H9 (cell line): ENCODE measurements at regions not wholly inside any gene's neighbourhood (a gene's known extent, or its start where the extent isn't known, plus 50 kb on each side); places are given as distances from the start of the nearest gene placed in this dataset.

Experiments used
- DNase-seq: peaks from one replicate; pipeline ENCODE4 v3.0.0-alpha.2; 2017
- H2AFZ ChIP-seq: one replicate; pipeline ENCODE4 v1.6.1; 2013; ENCODE audit warnings: mild to moderate bottlenecking, low read length, control low read depth, moderate library complexity
- H2AK5ac ChIP-seq: 2 replicates; pipeline ENCODE4 v1.6.1; 2013; ENCODE audit warnings: low read length, control low read depth, mixed read lengths; ENCODE audit not compliant: insufficient read length
- H2BK120ac ChIP-seq: one replicate; pipeline ENCODE4 v1.6.1; 2013; ENCODE audit warnings: low read depth, mild to moderate bottlenecking, low read length, control low read depth, inconsistent platforms; ENCODE audit not compliant: poor library complexity, severe bottlenecking
- H2BK12ac ChIP-seq: 2 replicates; pipeline ENCODE4 v1.6.1; 2013; ENCODE audit warnings: low read length, control low read depth, mixed read lengths, low read depth; ENCODE audit not compliant: insufficient read length
- H2BK15ac ChIP-seq: 2 replicates; pipeline ENCODE4 v1.6.1; 2013; ENCODE audit warnings: low read depth, low read length, control low read depth
- H2BK20ac ChIP-seq: one replicate; pipeline ENCODE4 v1.6.1; 2013; ENCODE audit warnings: low read depth, mild to moderate bottlenecking, low read length, control low read depth, inconsistent platforms; ENCODE audit not compliant: poor library complexity, severe bottlenecking
- H2BK5ac ChIP-seq: 2 replicates; pipeline ENCODE4 v1.6.1; 2013; ENCODE audit warnings: low read length, control low read depth, mixed read lengths; ENCODE audit not compliant: insufficient read length
- H3K14ac ChIP-seq: 2 replicates; pipeline ENCODE4 v1.6.1; 2013; ENCODE audit warnings: low read length, control low read depth; ENCODE audit not compliant: insufficient read depth
- H3K18ac ChIP-seq: 2 replicates; pipeline ENCODE4 v1.6.1; 2013; ENCODE audit warnings: low read depth, mild to moderate bottlenecking, mixed read lengths, low read length, control low read depth; ENCODE audit not compliant: insufficient read length
- H3K23ac ChIP-seq: 2 replicates; pipeline ENCODE4 v1.6.1; 2013; ENCODE audit warnings: low read length, control low read depth, mixed read lengths, low read depth; ENCODE audit not compliant: insufficient read length
- H3K23me2 ChIP-seq: 2 replicates; pipeline ENCODE4 v1.6.1; 2013; ENCODE audit warnings: low read depth, mild to moderate bottlenecking, mixed read lengths, low read length, control low read depth; ENCODE audit not compliant: insufficient read length, poor library complexity, severe bottlenecking
- H3K27ac ChIP-seq: 2 replicates; pipeline ENCODE4 v1.5.1; 2013; ENCODE audit warnings: low read length, control low read depth, mixed read lengths, low read depth; ENCODE audit not compliant: insufficient read length
- H3K27me3 ChIP-seq: 2 replicates; pipeline ENCODE4 v1.6.1; 2013; ENCODE audit warnings: low read length, control low read depth, inconsistent platforms; ENCODE audit not compliant: insufficient read depth
- H3K4ac ChIP-seq: 2 replicates; pipeline ENCODE4 v1.6.1; 2013; ENCODE audit warnings: low read depth, mild to moderate bottlenecking, control low read depth, inconsistent platforms, low read length, moderate library complexity
- H3K4me1 ChIP-seq: 2 replicates; pipeline ENCODE4 v1.6.1; 2013; ENCODE audit warnings: low read length, control low read depth, inconsistent platforms; ENCODE audit not compliant: insufficient read depth
- H3K4me2 ChIP-seq: 2 replicates; pipeline ENCODE4 v1.6.1; 2013; ENCODE audit warnings: low read length, control low read depth, mixed read lengths; ENCODE audit not compliant: insufficient read length, insufficient read depth
- H3K56ac ChIP-seq: 2 replicates; pipeline ENCODE4 v1.6.1; 2013; ENCODE audit warnings: low read depth, mild to moderate bottlenecking, mixed read lengths, low read length, control low read depth; ENCODE audit not compliant: insufficient read length
- H3K79me1 ChIP-seq: 2 replicates; pipeline ENCODE4 v1.6.1; 2013; ENCODE audit warnings: low read depth, mild to moderate bottlenecking, moderate library complexity, low read length, control low read depth, inconsistent platforms; ENCODE audit not compliant: insufficient read depth, poor library complexity, severe bottlenecking
- H3K79me2 ChIP-seq: 2 replicates; pipeline ENCODE4 v1.6.1; 2013; ENCODE audit warnings: low read length, control low read depth, inconsistent platforms; ENCODE audit not compliant: insufficient read depth
- H3K9ac ChIP-seq: 2 replicates; pipeline ENCODE4 v1.6.1; 2013; ENCODE audit warnings: low read length, control low read depth, mixed read lengths; ENCODE audit not compliant: insufficient read length; ENCODE audit errors: extremely low read depth
- H3K9me3 ChIP-seq: one replicate; pipeline ENCODE4 v1.6.1; 2013; ENCODE audit warnings: low read depth, low read length, inconsistent platforms; ENCODE audit not compliant: control insufficient read depth
- H3T11ph ChIP-seq: one replicate; pipeline ENCODE4 v1.6.1; 2013; ENCODE audit warnings: mild to moderate bottlenecking, low read length, control low read depth, inconsistent platforms
- H4K20me1 ChIP-seq: one replicate; pipeline ENCODE4 v1.6.1; 2013; ENCODE audit not compliant: control insufficient read depth, insufficient read length, insufficient read depth
- H4K5ac ChIP-seq: 2 replicates; pipeline ENCODE4 v1.6.1; 2013; ENCODE audit warnings: low read depth, mild to moderate bottlenecking, mixed read lengths, low read length, control low read depth; ENCODE audit not compliant: insufficient read length
- H4K8ac ChIP-seq: replicated peaks from 2 replicates; pipeline ENCODE4 v1.6.1; 2013; ENCODE audit warnings: low read length, control low read depth, mixed read lengths, low read depth; ENCODE audit not compliant: insufficient read length
- H4K91ac ChIP-seq: 2 replicates; pipeline ENCODE4 v1.6.1; 2013; ENCODE audit warnings: low read depth, mild to moderate bottlenecking, moderate library complexity, mixed read lengths, low read length, control low read depth; ENCODE audit not compliant: insufficient read length
- H3K27ac Mint-ChIP-seq, 3 experiments: 2 replicates in 2 of 3; 3 replicates in 1 of 3; pipeline ENCODE4 v1.8.0; 2020 to 2021; ENCODE audit warnings: mixed read lengths in 3 of 3, mild to moderate bottlenecking in 1 of 3, moderate library complexity in 1 of 3
- H3K27me3 Mint-ChIP-seq: 2 replicates; pipeline ENCODE4 v1.8.0; 2021; ENCODE audit warnings: low read depth, mild to moderate bottlenecking, moderate library complexity, mixed read lengths
- H3K36me3 Mint-ChIP-seq, 3 experiments: 2 replicates in 2 of 3; 3 replicates in 1 of 3; pipeline ENCODE4 v1.8.0; 2020 to 2021; ENCODE audit warnings: low read depth in 3 of 3, mixed read lengths in 3 of 3; ENCODE audit not compliant: insufficient read depth in 1 of 3
- H3K4me1 Mint-ChIP-seq, 2 experiments: 2 replicates each; pipeline ENCODE4 v1.8.0; 2020; ENCODE audit warnings: mixed read lengths in 2 of 2
- H3K4me3 Mint-ChIP-seq, 2 experiments: 2 replicates in 1 of 2; 3 replicates in 1 of 2; pipeline ENCODE4 v1.8.0; 2020 to 2021; ENCODE audit warnings: mild to moderate bottlenecking in 2 of 2, mixed read lengths in 2 of 2, moderate library complexity in 1 of 2
- H3K9me3 Mint-ChIP-seq, 2 experiments: 2 replicates in 1 of 2; 3 replicates in 1 of 2; pipeline ENCODE4 v1.8.0; 2020; ENCODE audit warnings: mild to moderate bottlenecking in 2 of 2, mixed read lengths in 2 of 2, moderate library complexity in 1 of 2
- CTCF ChIP-seq: fragments of 200-600 bp; sonication (generic); conservative IDR thresholded peaks from 3 replicates; pipeline ENCODE4 v1.8.0; 2021; ENCODE audit warnings: antibody characterized with exemption, mild to moderate bottlenecking
- WGBS: extraction: QIAGEN DNeasy Blood & Tissue Kit; methylation state at CpG from one replicate; pipeline ENCODE4 v1.1.7; 2013; ENCODE audit warnings: missing lambda C conversion rate, low lambda C conversion rate, mixed read lengths; ENCODE audit not compliant: insufficient read length; ENCODE audit errors: extremely low coverage; 5-methylcytosine and 5-hydroxymethylcytosine counted together

GRCh38 chr2:131413785-131414184 is 49.8 kb upstream of the RAB6D start:
- TF ChIP-seq CTCF: no peak
- Histone ChIP-seq H2BK5ac (no peak overlapping the region), H2BK120ac (no peak overlapping the region), H2AFZ (peak overlapping the region; percentile 84), H3K9me3 (no peaks in the 10 kb centered on the region), H3K14ac (no peak overlapping the region), H3K27me3 (no peaks in the 10 kb centered on the region; the same call in 1 of the 2 replicates), H4K20me1 (no peaks in the 10 kb centered on the region), H3T11ph (no peak overlapping the region), H3K9ac (no peak overlapping the region), H4K91ac (no peak overlapping the region), H4K8ac (no peak overlapping the region), H3K4ac (no peak overlapping the region), H3K79me1 (no peaks in the 10 kb centered on the region), H3K23me2 (no peaks in the 10 kb centered on the region), H3K56ac (no peak overlapping the region), H3K4me1 (no peaks in the 10 kb centered on the region), H2BK15ac (no peak overlapping the region), H2BK12ac (no peak overlapping the region), H3K23ac (no peak overlapping the region), H3K27ac (no peak overlapping the region), H3K4me2 (no peak overlapping the region), H2AK5ac (no peak overlapping the region), H2BK20ac (no peak overlapping the region), H4K5ac (no peak overlapping the region), H3K79me2 (no peaks in the 10 kb centered on the region), H3K18ac (no peak overlapping the region)
- H3K27me3 Mint-ChIP-seq: no peaks in the 10 kb centered on the region; the same call in none of the 2 replicates
- no peak overlapping the region; a peak in 1 of 7 replicates for H3K27ac Mint-ChIP-seq
- H3K4me3 Mint-ChIP-seq: no peak overlapping the region
- H3K36me3 Mint-ChIP-seq: no peaks in the 10 kb centered on the region
- no CpG with 5 or more reads among the region's 2 CpGs for WGBS
- H3K4me1 Mint-ChIP-seq: peaks cover 7 to 9% of the 10 kb centered on the region in 2 experiments
- H3K9me3 Mint-ChIP-seq: no peaks in the 10 kb centered on the region; a peak in 1 of 5 replicates
- no peak for DNase-seq
